ENCODE measurements at regions not wholly inside any gene's neighbourhood (a gene's known extent, or its start where the extent isn't known, plus 50 kb on each side); places are given as distances from the start of the nearest gene placed in this dataset.
A peak's percentile ranks its signal among the peaks of the same experiment; 100 is the strongest.
"Not testable (repeated sequence)": the region's sequence is repeated elsewhere in the genome, so short reads cannot be mapped to it uniquely, and the experiment has no call there.

DNA sequence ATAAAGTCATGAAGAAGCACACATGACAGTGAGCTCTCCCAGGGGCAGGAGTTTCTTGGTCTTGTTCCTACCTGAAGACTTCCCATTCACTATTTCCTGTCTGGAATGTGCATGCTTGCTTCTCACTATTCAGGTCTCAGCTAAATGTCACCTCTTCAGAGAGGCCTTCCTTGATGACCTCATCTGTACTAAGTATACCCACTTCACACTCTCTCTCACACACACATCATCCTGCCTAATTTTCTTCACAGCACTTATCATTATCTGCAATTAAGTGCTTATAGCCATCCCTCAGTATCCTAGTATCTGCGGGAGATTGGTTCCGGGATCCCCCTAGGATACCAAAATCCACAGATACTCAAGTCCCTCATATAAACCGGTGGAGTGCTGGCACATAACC, 146.4 kb upstream of the IVNS1ABP start:
- DNase-seq, result no peak

GRCh38 chr1:185463011-185463410, 146.0 kb upstream of the IVNS1ABP start:
- no peak for DNase-seq

- DNase-seq, result not testable (repeated sequence)
These were observed 143.7 kb upstream of the IVNS1ABP start for GRCh38 chr1:185460723-185461122.

GRCh38 chr1:185459141-185459540, 142.1 kb upstream of the IVNS1ABP start:
- DNase-seq, result no peak

GRCh38 chr1:185458670-185459069, 141.6 kb upstream of the IVNS1ABP start:
- no peak for DNase-seq

- no peak for DNase-seq
These were observed 136.6 kb upstream of the IVNS1ABP start for GRCh38 chr1:185453496-185454192.

DNA sequence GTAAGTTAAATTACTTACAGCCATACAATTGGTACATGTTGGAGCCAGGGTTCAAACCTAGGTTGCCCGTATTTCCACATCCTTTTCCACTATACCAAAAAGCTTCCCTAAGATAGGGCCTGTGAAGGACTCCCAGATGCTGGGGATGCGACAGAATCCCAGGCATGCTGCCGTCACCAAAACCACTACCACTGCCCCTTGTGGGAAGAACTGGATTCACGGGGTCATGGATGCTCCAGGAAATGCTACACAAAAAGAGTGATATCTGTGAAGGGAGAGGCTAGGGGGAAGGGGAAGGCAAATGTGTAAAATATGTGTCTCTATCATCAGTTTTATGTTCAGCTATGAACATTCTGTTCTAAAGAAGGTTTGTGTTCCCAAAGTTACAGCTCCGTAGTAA, 133.9 kb upstream of the IVNS1ABP start:
- DNase-seq, result no peak

- no peak for DNase-seq
These were observed 133.2 kb upstream of the IVNS1ABP start for GRCh38 chr1:185450060-185450788.

GRCh38 chr1:185449378-185450059, 132.5 kb upstream of the IVNS1ABP start:
- no peak for DNase-seq

DNA sequence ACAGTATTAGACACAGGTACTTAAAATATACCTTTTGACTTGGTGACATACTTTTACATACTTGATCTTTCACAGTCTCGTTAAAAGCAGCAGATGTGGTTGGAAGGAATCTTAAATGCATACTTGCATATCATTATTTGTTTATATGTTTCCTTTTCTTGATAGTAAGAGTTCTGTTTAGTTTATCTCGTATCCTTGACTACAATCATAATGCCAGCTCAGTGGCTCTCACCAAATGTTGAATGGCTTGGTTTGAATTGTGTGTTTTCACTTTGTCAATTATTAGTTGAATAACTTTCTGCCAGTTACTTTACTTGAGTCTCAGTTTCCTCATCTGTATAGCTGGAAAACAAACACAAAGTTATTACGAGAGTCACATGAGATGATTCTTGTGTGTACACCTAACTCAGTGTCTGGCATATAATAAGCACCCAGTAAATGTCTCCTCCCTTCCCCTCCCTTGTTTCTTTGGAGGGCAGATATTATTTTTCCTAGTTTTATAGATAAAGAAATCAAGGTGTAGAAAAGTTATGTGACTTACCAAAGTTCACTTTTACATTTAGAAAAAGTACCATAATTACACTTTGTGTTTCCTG, 131.6 kb upstream of the IVNS1ABP start:
- DNase-seq, result no peak

DNA sequence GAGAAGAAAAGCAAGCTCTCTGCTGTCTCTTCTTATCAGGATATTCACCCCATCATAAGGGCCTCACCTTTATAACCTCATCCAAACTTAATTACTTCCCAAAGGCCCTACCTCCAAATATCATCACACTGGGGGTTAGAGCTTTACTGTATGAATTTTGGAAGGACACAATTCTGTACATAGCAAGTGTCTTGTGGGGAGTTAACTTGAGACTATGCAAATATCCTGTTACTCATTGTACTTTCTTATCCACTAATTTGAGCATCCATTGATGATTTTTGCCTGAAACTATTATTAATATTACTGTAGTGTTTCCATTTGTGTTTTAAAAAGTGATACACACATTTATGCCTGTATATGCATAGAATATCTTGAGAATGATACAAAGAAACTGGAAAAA, 129.1 kb upstream of the IVNS1ABP start:
- DNase-seq, result no peak

- DNase-seq, result no peak
These were observed 128.6 kb upstream of the IVNS1ABP start for GRCh38 chr1:185445594-185445993.

DNA sequence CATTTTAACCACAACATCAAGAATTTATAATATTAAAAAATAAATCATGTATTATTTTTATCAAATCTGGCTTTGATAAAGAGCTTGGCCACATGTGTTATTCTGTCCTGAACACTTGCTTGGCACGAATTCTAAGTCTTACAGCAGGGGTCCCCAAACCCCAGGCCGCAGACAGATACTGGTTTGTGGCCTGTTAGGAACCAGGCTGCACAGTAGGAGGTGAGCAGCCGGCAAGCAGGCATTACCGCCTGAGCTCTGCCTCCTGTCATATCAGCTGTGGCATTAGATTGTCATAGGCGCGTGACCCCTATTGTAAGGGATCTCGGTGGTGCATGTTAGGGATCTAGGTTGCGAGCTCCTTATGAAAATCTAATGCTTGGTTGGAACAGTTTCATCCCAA, 127.6 kb upstream of the IVNS1ABP start:
- no peak for DNase-seq

- DNase-seq, result no peak
These were observed 125.0 kb upstream of the IVNS1ABP start for GRCh38 chr1:185442050-185442449.

DNA sequence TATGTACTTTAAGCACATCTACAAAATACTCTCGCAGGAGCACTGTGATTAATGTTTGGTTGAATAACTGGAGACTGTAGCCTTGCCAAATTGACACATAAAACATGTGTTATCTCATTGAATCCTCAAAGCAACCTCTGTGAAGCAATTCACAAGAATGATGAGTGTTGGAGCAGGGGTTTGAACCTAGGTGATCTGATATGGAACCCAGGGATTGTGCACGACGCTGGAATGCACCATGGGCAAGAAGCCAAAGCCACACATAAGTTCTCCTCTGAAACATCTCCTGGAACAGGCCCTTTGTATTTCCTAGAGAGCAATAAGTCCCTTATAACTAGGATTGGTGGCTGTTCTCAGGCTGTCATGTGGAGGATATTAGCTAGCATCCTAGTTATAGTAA, 124.6 kb upstream of the IVNS1ABP start:
- no peak for DNase-seq

- no peak for DNase-seq
These were observed 123.8 kb upstream of the IVNS1ABP start for GRCh38 chr1:185440877-185441276.

- peak; percentile 15 for DNase-seq
These were observed 122.8 kb upstream of the IVNS1ABP start for GRCh38 chr1:185439727-185440415.

DNA sequence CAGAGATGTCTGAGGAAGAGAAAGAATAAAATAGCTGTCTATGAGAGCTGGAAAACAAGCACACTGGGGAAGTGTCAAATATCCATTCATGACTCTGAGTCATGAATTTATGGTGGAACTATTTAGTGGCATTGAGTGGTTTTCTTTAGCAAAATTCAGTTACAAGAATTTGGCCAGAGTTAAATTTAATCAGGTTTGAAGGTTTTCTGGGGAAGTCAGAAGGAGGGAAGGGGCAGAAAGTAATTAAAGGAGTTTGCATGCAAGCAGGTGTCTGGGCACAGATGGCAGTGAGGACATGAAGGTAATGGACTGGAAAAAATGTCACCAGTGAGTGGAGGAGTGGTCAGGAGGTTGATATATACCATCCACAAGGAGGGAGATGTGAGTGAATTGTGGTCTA, 121.9 kb upstream of the IVNS1ABP start:
- DNase-seq, result no peak

DNA sequence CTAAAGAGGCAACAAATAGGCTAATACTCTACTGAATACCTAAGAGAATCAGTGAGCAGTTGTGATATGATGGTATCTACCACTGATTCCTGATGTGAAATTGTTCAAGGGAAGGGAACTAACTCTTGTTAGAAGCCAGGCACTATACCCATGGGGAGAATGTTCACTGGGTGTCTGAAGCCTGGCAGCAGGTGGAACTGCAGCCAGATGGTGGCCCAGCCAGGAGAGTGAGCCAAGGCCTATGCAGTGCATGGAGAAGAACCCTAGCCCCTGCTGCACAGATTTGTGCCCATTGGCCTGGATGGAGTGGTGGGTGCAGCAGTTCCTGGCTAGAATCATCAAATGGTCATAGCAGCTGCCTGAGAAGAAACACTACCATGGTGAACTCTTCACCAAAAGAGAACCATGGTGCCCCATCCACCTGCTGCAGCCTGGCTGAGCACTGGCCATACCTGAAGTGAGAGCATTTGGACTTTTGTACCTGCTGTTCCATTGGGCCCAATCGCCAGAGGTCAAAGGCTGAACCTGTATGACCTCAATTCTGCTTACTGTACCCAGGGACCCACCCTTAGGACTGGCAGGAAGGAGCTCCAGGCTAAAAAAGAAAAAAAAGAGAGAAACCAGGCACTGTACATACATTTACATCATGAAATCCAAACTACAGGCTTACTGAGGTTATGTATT, 118.8 kb upstream of the IVNS1ABP start:
- DNase-seq, result no peak

GRCh38 chr1:185434721-185435120, 117.7 kb upstream of the IVNS1ABP start:
- no peak for DNase-seq

GRCh38 chr1:185433667-185434066, 116.6 kb upstream of the IVNS1ABP start:
- DNase-seq, result no peak

- no peak for DNase-seq
These were observed 115.9 kb upstream of the IVNS1ABP start for GRCh38 chr1:185432948-185433347.

Data from hematopoietic multipotent progenitor cell treated with erythropoietin and hydrocortisone succinate and interleukin-3 and kit ligand, for 4 days (in vitro differentiated cells).